Stimulated activated naive CD8-positive, alpha-beta T cell treated with anti-CD3 and anti-CD28 coated beads, Interleukin-15, amount 100 ng/mL, for 72 hours (primary cell): ENCODE measurements at regions not wholly inside any gene's neighbourhood (a gene's known extent, or its start where the extent isn't known, plus 50 kb on each side); places are given as distances from the start of the nearest gene placed in this dataset.
"Not testable (repeated sequence)": the region's sequence is repeated elsewhere in the genome, so short reads cannot be mapped to it uniquely, and the experiment has no call there.

Experiments
- ATAC-seq: fragments of 150-1000 bp; cut with Tn5 transposase; 2 replicates; pipeline ENCODE4 v1.10.0; 2021; ENCODE audit warnings: mild to moderate bottlenecking, moderate library complexity
- DNase-seq, 2 donors: peaks; one replicate each; pipeline ENCODE4 v3.0.0; 2021 to 2022
- H3K27ac Mint-ChIP-seq, 2 donors: one replicate each; pipeline ENCODE4 v1.8.0; 2022; ENCODE audit warnings: mild to moderate bottlenecking in 2 of 2, mixed read lengths in 2 of 2, moderate library complexity in 2 of 2
- H3K27me3 Mint-ChIP-seq: one replicate; pipeline ENCODE4 v1.8.0; 2022; ENCODE audit warnings: mixed read lengths
- H3K4me1 Mint-ChIP-seq: one replicate; pipeline ENCODE4 v1.8.0; 2022; ENCODE audit warnings: mild to moderate bottlenecking, mixed read lengths
- H3K4me3 Mint-ChIP-seq, 2 donors: one replicate each; pipeline ENCODE4 v1.8.0; 2022; ENCODE audit warnings: mild to moderate bottlenecking in 2 of 2, mixed read lengths in 2 of 2, moderate library complexity in 1 of 2
- H3K9me3 Mint-ChIP-seq, 2 donors: one replicate each; pipeline ENCODE4 v1.8.0; 2022; ENCODE audit warnings: mixed read lengths in 2 of 2

DNA sequence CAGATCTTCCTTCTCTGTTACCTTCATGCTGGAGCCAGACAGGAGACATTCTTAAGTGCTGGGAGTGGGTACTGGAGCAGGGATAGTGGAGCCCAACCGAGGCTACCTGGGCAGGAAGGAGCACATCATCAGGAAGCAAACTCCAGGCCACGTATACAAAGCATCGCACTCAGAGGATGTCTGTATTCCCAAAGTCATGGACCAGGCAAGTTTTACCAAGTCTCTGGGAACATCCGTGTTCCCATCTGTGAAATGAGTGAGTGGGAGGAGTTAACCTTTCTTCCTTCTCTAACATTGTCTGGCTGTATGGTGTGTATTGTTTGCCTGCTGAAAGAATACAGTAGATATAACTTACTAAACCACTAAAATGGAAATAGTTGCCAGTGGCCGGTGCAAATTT lies 175.0 kb upstream of the TMEM45B start:
- H3K27me3 Mint-ChIP-seq, result peaks cover 12% of the 10 kb centered on the region
- no peak for ATAC-seq
- peaks cover 69% of the 10 kb centered on the region for H3K4me1 Mint-ChIP-seq
- peak overlapping the region in 1 of 2 donors; percentile 92 for H3K27ac Mint-ChIP-seq
- peaks cover 0 to 13% of the 10 kb centered on the region in 2 donors for H3K9me3 Mint-ChIP-seq
- DNase-seq, result no peak
- H3K4me3 Mint-ChIP-seq, result no peak overlapping the region

DNA sequence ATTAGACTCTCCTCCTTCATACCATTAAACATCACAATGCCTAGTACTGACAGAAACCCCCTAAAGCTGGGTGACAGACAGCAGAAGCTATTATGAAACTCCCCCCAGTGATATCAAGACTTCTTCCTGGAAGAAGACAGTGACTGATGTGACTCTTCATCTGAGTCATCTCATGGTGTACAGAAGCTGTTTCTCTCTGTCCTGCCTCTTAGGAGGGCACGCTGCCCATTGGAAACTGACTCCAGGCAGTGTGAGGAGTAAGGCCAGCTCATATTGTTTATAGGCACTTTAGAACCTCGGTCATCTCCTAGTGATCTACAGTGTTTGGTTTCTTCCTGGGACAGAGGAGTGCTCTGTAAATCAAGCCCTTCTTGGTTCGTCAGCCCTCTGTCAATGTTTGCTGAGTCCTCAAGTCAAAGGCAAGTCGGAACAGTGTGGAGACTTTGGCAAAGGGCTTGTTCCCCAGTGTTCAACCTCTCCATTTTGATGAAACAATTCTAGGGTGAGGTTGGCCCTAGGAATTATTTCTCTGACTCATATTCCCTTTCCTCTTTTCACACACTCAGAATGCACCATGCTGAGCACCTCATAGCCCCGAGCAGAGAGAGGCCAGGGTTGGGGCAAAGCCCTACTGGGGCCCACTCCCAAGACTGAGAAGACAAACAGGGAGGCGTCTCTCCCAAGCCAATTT lies 172.5 kb upstream of the TMEM45B start:
- Mint-ChIP-seq H3K4me3 (peak overlapping the region in 1 of 2 donors; percentile 47), H3K27me3 (peaks cover 12% of the 10 kb centered on the region), H3K27ac (peak overlapping the region in 1 of 2 donors; percentile 94), H3K9me3 (peaks cover 0 to 6% of the 10 kb centered on the region in 2 donors), H3K4me1 (peaks cover 66% of the 10 kb centered on the region)
- DNase-seq (peak; percentile 16 to 48), ATAC-seq (peak; percentile 83)

DNA sequence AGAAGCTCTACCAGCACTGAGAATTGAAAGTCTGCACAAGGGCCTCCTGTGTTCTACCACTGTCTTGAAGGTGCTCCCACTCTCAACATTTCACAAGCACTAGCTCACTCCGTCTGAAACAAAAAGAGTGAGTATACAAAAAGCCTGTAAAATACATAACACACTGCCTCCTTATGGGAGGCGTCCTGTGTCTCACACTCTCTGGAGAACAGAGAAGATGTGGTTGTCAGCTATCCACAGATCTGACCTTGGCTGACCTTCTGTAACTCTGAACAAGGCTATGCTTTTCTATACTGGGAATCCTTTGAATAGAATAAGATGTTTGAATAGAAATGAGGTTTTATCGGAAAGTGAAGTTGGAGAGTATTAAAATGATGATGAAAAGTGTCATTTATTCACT lies 171.3 kb upstream of the TMEM45B start:
- H3K27me3 Mint-ChIP-seq, result peaks cover 12% of the 10 kb centered on the region
- ATAC-seq, result no peak
- H3K4me3 Mint-ChIP-seq, result peak overlapping the region in 1 of 2 donors; percentile 29
- peaks cover 57% of the 10 kb centered on the region for H3K4me1 Mint-ChIP-seq
- no peak for DNase-seq
- peak overlapping the region in 1 of 2 donors; percentile 11 for H3K27ac Mint-ChIP-seq
- peaks cover 0 to under 1% of the 10 kb centered on the region in 2 donors for H3K9me3 Mint-ChIP-seq

DNA sequence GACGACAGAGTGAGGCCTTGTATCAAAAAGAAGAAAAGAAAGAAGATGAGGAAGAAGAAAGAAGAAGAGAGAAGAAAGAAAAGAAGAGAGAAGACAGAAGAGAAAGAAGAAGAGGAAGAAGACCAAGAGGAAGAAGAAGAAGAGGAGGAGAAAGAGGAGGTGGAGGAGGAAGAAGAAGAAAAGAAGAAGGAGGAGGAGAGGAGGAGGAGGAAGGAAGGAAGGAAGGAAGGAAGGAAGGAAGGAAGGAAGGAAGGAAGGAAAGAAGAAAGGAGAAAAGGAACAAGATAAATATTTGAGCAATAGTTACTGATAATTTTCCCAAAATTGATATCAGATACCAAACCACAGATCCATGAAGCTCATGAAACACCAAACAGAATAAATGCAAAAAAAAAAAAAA lies 169.7 kb upstream of the TMEM45B start:
- DNase-seq, result no peak
- Mint-ChIP-seq H3K27me3 (peaks cover 12% of the 10 kb centered on the region), H3K4me3 (no peak overlapping the region), H3K27ac (peak overlapping the region in 1 of 2 donors; percentile 44), H3K9me3 (peaks cover 0 to 5% of the 10 kb centered on the region in 2 donors), H3K4me1 (peaks cover 42% of the 10 kb centered on the region)
- no peak for ATAC-seq

DNA sequence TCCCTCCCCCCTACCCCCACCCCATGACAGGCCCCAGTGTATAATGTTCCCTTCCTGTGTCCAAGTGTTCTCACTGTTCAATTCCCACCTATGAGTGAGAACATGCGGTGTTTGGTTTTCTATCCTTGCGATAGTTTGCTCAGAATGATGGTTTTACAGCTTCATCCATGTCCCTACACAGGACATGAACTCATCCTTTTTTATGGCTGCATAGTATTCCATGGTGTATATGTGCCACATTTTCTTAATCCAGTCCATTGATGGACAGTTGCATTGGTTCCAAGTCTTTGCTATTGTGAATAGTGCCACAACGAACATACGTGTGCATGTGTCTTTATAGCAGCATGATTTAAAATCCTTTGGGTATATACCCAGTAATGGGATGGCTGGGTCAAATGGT lies 165.6 kb upstream of the TMEM45B start:
- H3K4me3 Mint-ChIP-seq, H3K27ac Mint-ChIP-seq, ATAC-seq, H3K27me3 Mint-ChIP-seq, DNase-seq: not testable (repeated sequence)
- Mint-ChIP-seq H3K9me3 (peaks cover 17 to 18% of the 10 kb centered on the region in 2 donors), H3K4me1 (peaks cover 10% of the 10 kb centered on the region)

DNA sequence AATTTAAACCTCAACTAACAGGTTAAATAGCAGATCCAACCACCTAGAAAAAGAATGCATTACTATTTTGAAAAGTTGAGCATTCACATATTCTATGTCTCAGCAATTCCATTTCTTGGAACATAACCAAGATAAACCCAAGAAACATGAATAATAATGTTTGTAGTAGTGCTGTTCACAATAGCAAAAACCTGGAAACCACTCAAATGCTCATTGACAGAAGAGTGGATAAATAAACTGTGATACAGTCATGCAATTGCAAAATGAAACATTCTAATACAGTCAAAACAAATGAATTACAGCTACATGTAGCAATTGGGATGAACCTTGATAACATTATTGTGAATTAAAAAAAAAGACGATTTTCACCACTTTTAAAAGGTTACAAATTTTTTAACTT lies 162.8 kb upstream of the TMEM45B start:
- ATAC-seq (no peak), DNase-seq (no peak)
- Mint-ChIP-seq H3K27me3 (peaks cover 19% of the 10 kb centered on the region), H3K9me3 (peaks cover 39 to 43% of the 10 kb centered on the region in 2 donors), H3K4me3 (no peak overlapping the region), H3K4me1 (no peaks in the 10 kb centered on the region), H3K27ac (no peak overlapping the region)

DNA sequence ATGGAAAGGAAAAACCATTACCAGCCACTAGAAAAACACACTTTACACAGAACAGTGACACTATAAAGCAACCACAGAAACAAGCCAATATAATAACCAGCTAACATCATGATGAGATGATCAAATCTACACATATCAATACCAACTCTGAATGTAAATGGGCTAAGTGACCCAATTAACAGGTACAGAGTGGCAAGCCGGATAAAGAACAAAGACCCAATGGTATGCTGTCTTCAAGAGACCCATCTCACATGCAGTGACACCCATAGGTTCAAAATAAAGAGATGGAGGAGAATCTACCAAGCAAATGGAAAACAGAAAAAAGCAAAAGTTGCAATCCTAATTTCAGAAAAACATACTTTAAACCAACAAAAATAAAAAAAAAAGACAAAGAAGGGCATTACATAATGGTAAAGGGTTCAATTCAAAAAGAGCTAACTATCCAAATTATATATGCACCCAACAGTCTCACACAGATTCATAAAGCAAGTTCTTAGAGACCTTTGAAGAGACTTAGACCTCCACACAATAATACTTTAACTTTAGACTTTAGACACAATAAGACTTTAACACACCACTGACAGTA lies 160.3 kb upstream of the TMEM45B start:
- ATAC-seq, result no peak
- no peak overlapping the region for H3K4me3 Mint-ChIP-seq
- no peaks in the 10 kb centered on the region for H3K4me1 Mint-ChIP-seq
- peaks cover 19% of the 10 kb centered on the region for H3K27me3 Mint-ChIP-seq
- no peak overlapping the region for H3K27ac Mint-ChIP-seq
- no peak for DNase-seq
- H3K9me3 Mint-ChIP-seq, result peaks cover 34 to 43% of the 10 kb centered on the region in 2 donors

DNA sequence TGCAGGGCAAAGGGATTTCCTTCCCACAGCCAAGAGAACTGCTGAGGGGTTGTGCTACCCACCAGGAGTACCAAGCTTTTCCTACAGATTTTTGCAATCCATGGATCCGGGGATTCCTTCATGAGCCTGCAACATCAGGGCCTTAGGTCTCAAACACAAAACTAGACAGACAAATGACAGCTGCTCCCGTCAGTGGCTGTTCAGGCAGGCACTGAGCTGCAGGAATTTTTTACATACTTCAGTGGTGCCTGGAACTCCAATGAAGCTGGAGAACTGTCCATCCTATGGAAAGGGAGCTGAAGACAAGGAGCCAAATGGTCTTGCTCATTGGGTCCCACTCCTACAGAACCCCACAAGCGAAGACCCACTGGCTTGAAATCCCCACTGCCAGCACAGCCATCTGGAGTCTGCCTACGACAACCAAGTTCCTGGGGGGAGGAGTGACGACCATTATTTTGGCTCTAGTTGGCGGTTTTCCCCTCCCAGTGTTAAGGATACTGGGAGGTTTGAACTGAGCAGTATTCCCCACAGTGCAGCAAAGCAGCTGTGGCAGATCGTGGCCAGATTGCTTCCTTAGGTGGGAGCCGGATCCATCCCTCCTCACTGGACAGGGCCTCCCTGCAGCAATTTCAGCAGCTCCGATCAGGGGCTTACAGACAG lies 157.7 kb upstream of the TMEM45B start:
- peaks cover 19% of the 10 kb centered on the region for H3K27me3 Mint-ChIP-seq
- H3K4me1 Mint-ChIP-seq, result no peaks in the 10 kb centered on the region
- no peak overlapping the region for H3K27ac Mint-ChIP-seq
- H3K4me3 Mint-ChIP-seq, result no peak overlapping the region
- ATAC-seq, result no peak
- DNase-seq, result no peak
- peaks cover 34 to 49% of the 10 kb centered on the region in 2 donors for H3K9me3 Mint-ChIP-seq

DNA sequence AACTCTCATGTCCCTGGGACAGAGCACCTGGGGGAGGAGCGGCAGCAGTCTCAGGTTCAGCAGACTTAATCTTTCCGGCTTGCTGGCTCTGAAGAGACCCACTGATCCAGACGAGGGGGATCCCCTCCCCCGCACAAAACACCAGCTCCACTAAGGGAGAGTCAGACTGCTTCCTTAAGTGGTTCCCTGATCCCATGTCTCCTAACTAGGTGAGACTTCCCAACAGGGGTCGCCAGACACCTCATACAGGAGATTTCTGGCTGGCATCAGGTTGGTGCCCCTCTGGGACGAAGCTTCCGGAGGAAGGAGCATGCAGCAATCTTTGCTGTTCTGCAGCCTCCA lies 157.2 kb upstream of the TMEM45B start:
- H3K9me3 Mint-ChIP-seq, result peaks cover 31 to 47% of the 10 kb centered on the region in 2 donors
- no peak for DNase-seq
- no peaks in the 10 kb centered on the region for H3K4me1 Mint-ChIP-seq
- no peak overlapping the region for H3K27ac Mint-ChIP-seq
- no peak for ATAC-seq
- no peak overlapping the region for H3K4me3 Mint-ChIP-seq
- peaks cover 19% of the 10 kb centered on the region for H3K27me3 Mint-ChIP-seq

DNA sequence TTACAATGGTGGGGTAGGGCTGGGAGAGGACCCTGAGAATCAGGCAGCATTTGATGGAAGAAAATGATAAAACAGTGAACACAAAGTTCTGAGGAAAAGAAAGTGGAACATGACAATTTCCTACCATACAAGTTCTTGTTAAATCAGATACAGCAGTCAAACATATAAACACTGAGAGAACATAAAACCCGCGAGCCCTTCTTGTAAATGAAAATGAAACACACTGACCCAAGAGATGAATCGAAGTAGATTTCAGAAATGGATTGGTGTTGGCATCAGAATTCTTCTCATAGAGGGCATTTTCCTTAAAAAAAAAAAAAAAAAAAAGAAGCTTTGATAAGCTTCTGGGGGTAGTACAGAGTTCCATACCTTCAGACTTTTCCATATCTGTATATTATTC lies 134.7 kb upstream of the TMEM45B start:
- Mint-ChIP-seq H3K4me3 (no peak overlapping the region), H3K27ac (no peak overlapping the region), H3K27me3 (peaks cover 10% of the 10 kb centered on the region), H3K9me3 (no peaks in the 10 kb centered on the region), H3K4me1 (no peaks in the 10 kb centered on the region)
- DNase-seq, result no peak
- ATAC-seq, result no peak

DNA sequence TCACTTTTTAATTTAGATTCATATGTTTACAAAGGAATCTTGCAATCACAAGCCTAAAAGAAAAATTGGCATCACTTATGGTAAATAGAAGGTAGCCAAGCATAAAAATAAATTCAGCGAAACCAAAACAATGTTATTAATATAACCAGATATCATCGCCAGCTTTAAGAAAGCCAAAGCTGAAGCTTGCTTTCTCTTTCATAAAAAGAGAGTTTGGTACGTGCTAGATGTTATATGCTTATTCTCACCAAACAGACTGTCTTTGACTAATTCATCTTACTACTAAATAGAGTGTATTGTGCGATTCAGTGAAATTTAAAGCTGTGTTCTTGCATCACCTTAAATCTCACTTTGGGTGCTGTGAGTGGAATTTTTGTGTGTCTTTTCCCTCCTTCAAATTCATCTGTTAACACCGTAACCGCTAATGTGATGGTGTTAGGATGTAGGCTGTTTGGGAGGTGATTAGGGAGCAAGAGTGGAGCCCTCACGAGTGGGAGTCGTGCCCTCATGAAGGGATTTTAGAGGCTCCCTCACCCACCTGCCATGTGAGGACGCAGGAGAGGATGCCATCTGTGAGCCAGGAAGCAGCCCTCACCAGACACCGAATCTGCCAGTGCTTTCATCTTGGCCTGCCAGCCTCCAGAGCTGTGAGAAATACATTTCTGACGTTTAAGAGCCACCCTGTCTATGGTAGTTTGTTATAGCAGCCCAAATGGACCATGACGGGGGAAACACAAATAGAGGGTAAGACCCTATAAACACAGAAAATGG lies 134.1 kb upstream of the TMEM45B start:
- no peaks in the 10 kb centered on the region for H3K9me3 Mint-ChIP-seq
- no peaks in the 10 kb centered on the region for H3K4me1 Mint-ChIP-seq
- H3K27me3 Mint-ChIP-seq, result peaks cover 16% of the 10 kb centered on the region
- no peak overlapping the region for H3K4me3 Mint-ChIP-seq
- DNase-seq (no peak), ATAC-seq (no peak)
- no peak overlapping the region for H3K27ac Mint-ChIP-seq

DNA sequence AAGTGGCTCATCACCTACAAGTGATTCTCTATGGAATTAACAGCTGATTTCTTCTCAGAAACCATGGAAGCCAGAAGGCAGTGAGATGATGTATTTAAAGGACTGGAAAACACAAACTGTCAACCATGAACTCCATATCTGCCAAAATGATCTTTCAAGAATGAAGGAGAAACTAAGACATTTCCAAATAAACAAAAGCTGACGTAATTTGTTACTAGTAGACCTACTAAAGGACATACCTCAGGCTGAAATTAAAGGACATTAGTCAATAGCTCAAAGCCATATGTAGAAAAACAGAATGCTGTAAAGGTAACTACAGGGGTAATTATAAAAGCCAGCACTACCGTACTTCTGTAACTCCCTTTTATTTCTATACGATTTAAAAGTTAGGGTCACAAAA lies 129.4 kb upstream of the TMEM45B start:
- H3K27me3 Mint-ChIP-seq, result peaks cover 20% of the 10 kb centered on the region
- no peak overlapping the region for H3K27ac Mint-ChIP-seq
- no peak overlapping the region for H3K4me3 Mint-ChIP-seq
- H3K9me3 Mint-ChIP-seq, result no peaks in the 10 kb centered on the region
- ATAC-seq, result no peak
- DNase-seq, result no peak
- no peaks in the 10 kb centered on the region for H3K4me1 Mint-ChIP-seq

DNA sequence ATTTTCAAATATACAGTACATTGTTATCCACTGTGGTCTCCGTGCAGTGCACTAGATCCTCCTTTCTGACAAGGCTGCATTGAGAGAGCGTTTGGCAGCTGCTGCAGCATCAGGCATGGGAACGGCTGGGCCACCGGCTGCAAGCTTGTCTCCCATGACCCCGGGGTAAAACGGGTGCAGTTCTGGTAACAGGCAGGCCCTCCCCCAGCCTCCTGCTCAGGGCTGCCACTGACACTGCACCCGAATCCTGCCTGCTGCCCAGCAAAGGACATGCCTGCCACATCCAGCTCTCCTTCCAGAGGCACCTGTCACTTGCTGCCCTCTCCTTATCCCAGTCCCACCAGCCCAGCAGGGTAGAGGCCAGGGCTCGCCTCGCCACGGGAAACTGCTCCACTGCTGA lies 124.5 kb upstream of the TMEM45B start:
- Mint-ChIP-seq H3K4me1 (peaks cover 5% of the 10 kb centered on the region), H3K9me3 (no peaks in the 10 kb centered on the region), H3K27ac (no peak overlapping the region), H3K4me3 (no peak overlapping the region), H3K27me3 (peaks cover 7% of the 10 kb centered on the region)
- ATAC-seq, result no peak
- DNase-seq, result no peak

DNA sequence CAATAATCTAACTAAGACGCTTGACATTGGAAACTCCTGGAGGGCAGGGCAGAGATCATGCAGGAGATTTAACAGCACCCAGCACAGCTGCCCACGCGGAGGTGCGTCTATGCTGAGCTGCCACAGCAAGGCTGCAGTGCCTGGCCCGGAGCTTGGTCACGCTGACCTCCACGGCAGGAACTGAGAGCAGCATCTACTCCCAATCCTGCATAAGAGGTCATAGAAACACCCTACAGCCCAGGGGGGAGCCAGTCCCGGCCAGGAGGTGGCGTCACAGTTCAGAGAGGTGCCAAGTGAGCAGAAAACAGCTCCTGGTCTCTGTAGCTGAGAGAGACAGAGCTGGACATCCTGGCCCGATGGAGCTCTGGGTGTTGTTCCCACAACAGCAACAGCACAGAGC lies 121.1 kb upstream of the TMEM45B start:
- ATAC-seq, result no peak
- no peaks in the 10 kb centered on the region for H3K9me3 Mint-ChIP-seq
- peak overlapping the region in 1 of 2 donors; percentile 76 for H3K4me3 Mint-ChIP-seq
- DNase-seq, result peak in 1 of 2 donors; percentile 21
- H3K27me3 Mint-ChIP-seq, result no peaks in the 10 kb centered on the region
- H3K27ac Mint-ChIP-seq, result no peak overlapping the region
- peaks cover 5% of the 10 kb centered on the region for H3K4me1 Mint-ChIP-seq

DNA sequence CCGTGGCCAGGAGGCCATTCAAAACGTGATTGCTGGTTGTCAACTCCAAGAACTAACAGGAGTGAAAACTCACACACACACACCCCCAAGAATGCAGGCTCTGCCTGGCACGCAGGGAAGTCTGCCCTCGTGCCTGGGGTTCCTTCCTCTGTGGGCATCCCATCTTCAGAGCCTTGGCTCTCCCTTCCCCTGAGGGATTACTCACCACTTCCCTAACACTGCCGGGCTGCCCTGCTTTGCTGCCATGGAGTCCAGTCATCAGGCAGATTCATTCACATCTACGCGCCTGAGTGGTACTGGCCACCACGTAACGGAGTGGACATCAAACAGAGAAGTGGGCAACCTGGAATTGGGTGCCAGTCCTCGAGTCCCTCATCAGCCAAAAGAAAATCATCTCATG lies 120.7 kb upstream of the TMEM45B start:
- ATAC-seq, result no peak
- Mint-ChIP-seq H3K27me3 (no peaks in the 10 kb centered on the region), H3K27ac (no peak overlapping the region), H3K9me3 (no peaks in the 10 kb centered on the region), H3K4me1 (peaks cover 5% of the 10 kb centered on the region), H3K4me3 (peak overlapping the region; percentile 76 to 83)
- no peak for DNase-seq
